ENCODE measurements at regions not wholly inside any gene's neighbourhood (a gene's known extent, or its start where the extent isn't known, plus 50 kb on each side); places are given as distances from the start of the nearest gene placed in this dataset.

DNA sequence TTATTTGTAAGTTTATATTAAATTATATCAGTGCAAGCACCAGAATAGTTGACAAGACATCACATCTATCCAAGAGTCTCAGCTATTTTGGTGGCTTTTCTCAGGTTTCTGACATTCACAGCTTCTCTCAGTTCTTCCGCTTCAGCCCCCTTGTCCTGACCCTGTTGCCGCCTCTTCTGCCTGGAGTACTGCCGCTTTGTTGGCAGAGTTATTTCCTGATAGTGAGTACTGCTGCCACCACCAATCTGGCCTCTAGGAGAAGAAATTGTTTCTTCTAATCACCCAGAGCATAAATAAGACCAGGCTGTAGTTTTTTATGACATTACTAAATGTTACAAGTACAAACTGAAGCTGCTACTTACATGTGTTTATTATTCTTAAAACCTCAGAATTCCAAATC lies 470.1 kb downstream of the NSUN3 start (continued):
- TF ChIP-seq CTCF (IDR thresholded peaks at IDR 0.05 in 2 of 3, conservative IDR thresholded peaks at IDR 0.05 in 1 of 3; ENCODE audit: borderline replicate concordance in 1 of 3, insufficient read depth in 1 of 3, low read depth in 2 of 3, low read length in 2 of 3) (no peak), EZH2 (IDR thresholded peaks at IDR 0.05) (no peak), YY1 (IDR thresholded peaks at IDR 0.05; ENCODE audit: extremely low read depth, insufficient replicate concordance, low read depth, low read length) (no peak), CBX3 (IDR thresholded peaks at IDR 0.05; ENCODE audit: low read depth) (no peak)

GRCh38 chr3:94539937-94540336 lies 477.1 kb downstream of the NSUN3 start:
- no TSS peak for BruUV-seq (replicated peaks)
- Histone ChIP-seq H3K9me3 (ENCODE audit: control insufficient read depth in 1 of 2, insufficient read depth in 1 of 2, low read depth in 1 of 2, low read length in 2 of 2) (no peaks in the 10 kb centered on the region; a peak in 2 of 4 replicates), H3K4me2 (ENCODE audit: low read length) (no peak overlapping the region), H3K79me2 (ENCODE audit: insufficient read depth, low read length) (no peaks in the 10 kb centered on the region), H3K27ac (ENCODE audit: low read depth, low read length) (no peak overlapping the region), H2AFZ (ENCODE audit: low read depth, low read length, poor library complexity, severe bottlenecking) (no peak overlapping the region), H3K9ac (ENCODE audit: low read length) (no peak overlapping the region), H4K20me1 (ENCODE audit: insufficient read depth) (no peaks in the 10 kb centered on the region), H3K4me1 (ENCODE audit: control insufficient read depth in 1 of 2, insufficient read depth in 2 of 2, low read length in 2 of 2) (no peaks in the 10 kb centered on the region), H3K27me3 (ENCODE audit: insufficient read depth, low read length) (no peaks in the 10 kb centered on the region), H3K9me2 (ENCODE audit: insufficient read depth) (no peaks in the 10 kb centered on the region), H3K36me3 (ENCODE audit: control insufficient read depth in 1 of 2, insufficient read depth in 2 of 2, low read length in 2 of 2) (no peaks in the 10 kb centered on the region), H3K4me3 (replicated peaks in 1 of 2; ENCODE audit: low read depth in 1 of 2, low read length in 2 of 2) (no peak overlapping the region)
- CTCF ChIA-PET: no interaction called here
- RAD21 ChIA-PET (ENCODE audit: low non-redundant PET in 1 of 2, low total read pairs in 2 of 2, uncharacterized antibody in 2 of 2, unreplicated experiment in 2 of 2): no interaction called here
- intact Hi-C loops (cut with micrococcal nuclease): no loop called here
- ATAC-seq: no peak
- POLR2A ChIA-PET: no interaction called here
- no peak for DNase-seq (ENCODE audit: low read depth, low spot score)
- TF ChIP-seq CBX3 (IDR thresholded peaks at IDR 0.05; ENCODE audit: low read depth) (no peak), RAD21 (IDR thresholded peaks at IDR 0.05; ENCODE audit: low read depth) (no peak), FOSL1 (IDR thresholded peaks at IDR 0.05; ENCODE audit: low read depth) (no peak), MAX (IDR thresholded peaks at IDR 0.05) (no peak), JUND (IDR thresholded peaks at IDR 0.05) (no peak), ZBTB33 (IDR thresholded peaks at IDR 0.05; ENCODE audit: extremely low read depth, insufficient replicate concordance, low read length) (no peak), TCF7L2 (IDR thresholded peaks at IDR 0.05; ENCODE audit: borderline replicate concordance, extremely low read depth, insufficient read depth, insufficient read length) (no peak), SP1 (IDR thresholded peaks at IDR 0.05; ENCODE audit: low read depth) (no peak), CTCF (IDR thresholded peaks at IDR 0.05 in 2 of 3, conservative IDR thresholded peaks at IDR 0.05 in 1 of 3; ENCODE audit: borderline replicate concordance in 1 of 3, insufficient read depth in 1 of 3, low read depth in 2 of 3, low read length in 2 of 3) (no peak), SRF (IDR thresholded peaks at IDR 0.05; ENCODE audit: low read depth) (no peak), CEBPB (IDR thresholded peaks at IDR 0.05; ENCODE audit: low read depth) (no peak), YY1 (IDR thresholded peaks at IDR 0.05; ENCODE audit: extremely low read depth, insufficient replicate concordance, low read depth, low read length) (no peak), POLR2AphosphoS5 (IDR thresholded peaks at IDR 0.05; ENCODE audit: low read depth, low read length) (no peak), POLR2A (IDR thresholded peaks at IDR 0.05; ENCODE audit: borderline replicate concordance, extremely low read depth, insufficient read depth, insufficient read length) (no peak), ELF1 (IDR thresholded peaks at IDR 0.05; ENCODE audit: borderline replicate concordance, low read depth) (no peak), ZNF274 (IDR thresholded peaks at IDR 0.05; ENCODE audit: low read depth, low read length) (no peak), EZH2phosphoT487 (IDR thresholded peaks at IDR 0.05; ENCODE audit: borderline replicate concordance) (no peak)
